ENCODE measurements at regions not wholly inside any gene's neighbourhood (a gene's known extent, or its start where the extent isn't known, plus 50 kb on each side); places are given as distances from the start of the nearest gene placed in this dataset.
"Not testable (repeated sequence)": the region's sequence is repeated elsewhere in the genome, so short reads cannot be mapped to it uniquely, and the experiment has no call there.

- no peak for DNase-seq
Observed at GRCh38 chr9:29043072-29043471, 1469.8 kb upstream of the C9orf72 start.

GRCh38 chr9:29044959-29045358, 1471.7 kb upstream of the C9orf72 start:
- no peak for DNase-seq

- DNase-seq: no peak
Observed at GRCh38 chr9:29060041-29060440, 1486.8 kb upstream of the C9orf72 start.

DNA sequence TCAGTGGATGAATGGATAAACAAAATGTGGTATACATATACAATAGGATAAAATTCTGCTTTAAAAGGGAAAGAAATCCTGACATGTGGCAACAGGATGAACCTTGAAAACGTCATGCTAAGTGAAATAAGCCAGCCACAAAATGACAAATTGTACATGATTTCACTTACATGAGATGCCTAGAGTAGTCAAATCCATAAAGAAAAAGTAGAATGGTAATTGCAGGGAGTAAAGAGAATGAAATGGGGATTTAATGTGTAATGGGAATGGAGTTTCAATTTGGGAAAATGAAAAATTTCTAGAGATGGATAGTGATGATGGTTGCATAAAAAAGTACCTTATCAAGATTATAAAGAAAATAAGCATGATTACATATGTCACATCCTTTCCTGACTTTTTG, 1489.2 kb upstream of the C9orf72 start:
- no peak for DNase-seq

- no peak for DNase-seq
Observed at GRCh38 chr9:29063031-29063430, 1489.8 kb upstream of the C9orf72 start.

- DNase-seq: no peak
Observed at GRCh38 chr9:29066141-29066640, 1492.9 kb upstream of the C9orf72 start.

DNA sequence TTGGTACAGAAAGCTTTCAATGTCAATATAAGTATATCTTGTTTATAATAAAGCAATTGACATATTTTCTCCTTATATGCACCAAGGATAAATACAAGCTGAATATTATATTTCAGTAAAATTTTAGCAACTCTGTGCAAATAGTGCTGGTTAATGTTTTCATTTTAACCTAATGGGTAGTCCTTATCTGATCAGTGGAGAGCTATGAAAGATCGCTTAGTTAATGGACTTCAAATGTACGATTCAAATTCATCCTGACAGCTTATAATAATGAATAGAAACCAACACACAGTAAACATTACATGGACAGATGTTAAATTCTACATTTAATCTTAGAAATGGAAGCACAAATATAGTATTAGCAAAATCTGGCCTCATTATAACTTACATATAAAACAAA, 1495.2 kb upstream of the C9orf72 start:
- no peak for DNase-seq

DNA sequence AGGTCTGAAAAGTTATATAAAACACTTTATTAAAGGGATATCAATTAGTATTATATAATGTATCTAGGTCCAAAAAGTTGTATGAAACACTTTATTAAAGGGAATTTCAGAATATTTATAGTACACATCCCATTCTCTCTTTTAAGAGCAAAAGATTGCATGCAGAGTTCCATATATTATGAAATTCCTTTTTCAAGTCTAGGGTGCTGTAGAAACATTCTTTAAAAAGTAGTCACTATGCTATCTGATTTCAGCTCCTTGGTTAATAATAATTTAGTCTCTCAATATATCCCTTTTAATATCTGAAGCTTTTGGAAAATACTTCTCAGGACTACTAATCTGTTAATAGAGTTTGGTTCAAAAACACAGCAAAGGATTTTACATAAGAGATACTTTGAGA, 1496.1 kb upstream of the C9orf72 start:
- no peak for DNase-seq

- no peak for DNase-seq
Observed at GRCh38 chr9:29078063-29078666, 1504.9 kb upstream of the C9orf72 start.

DNA sequence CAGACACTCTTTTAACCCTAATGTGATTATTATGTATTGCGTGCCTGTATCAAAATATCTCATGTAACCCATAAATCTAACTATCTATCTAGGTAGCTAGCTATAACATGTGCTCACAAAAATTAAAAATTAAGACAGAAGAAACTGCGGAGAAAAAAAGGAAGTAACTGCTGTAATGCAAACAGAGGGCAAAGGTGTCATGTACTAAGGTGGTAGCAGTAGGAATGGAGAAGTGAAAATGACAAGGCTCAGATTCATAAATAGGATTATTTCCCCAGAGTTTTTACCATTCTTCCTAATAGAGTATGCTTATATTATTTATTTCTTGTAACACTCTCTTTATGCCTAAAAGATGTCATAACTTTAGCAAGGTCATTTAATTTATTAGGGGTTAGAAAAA, 1527.5 kb upstream of the C9orf72 start:
- no peak for DNase-seq

- DNase-seq: not testable (repeated sequence)
Observed at GRCh38 chr9:29104166-29104565, 1530.9 kb upstream of the C9orf72 start.

GRCh38 chr9:29118555-29118954, 1545.3 kb upstream of the C9orf72 start:
- no peak for DNase-seq

DNA sequence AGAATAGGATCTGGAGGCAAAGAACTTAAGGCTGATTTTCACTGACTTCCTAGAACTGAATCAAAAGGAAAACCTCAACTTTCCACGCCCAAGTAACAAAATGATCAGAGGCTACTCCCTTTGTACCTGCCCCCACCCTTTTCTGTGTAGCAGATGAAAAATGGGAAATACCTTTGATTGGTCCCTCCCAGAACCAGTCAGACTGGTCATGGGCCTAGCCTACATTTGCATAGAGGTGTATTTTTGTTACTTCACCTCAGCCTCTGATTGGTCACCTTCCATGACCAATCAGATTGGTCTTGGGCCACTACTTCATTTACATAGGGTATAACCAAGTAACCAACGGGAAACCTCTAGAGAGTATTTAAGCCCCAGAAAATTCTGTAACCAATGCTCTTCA, 1553.5 kb upstream of the C9orf72 start:
- DNase-seq: no peak

DNA sequence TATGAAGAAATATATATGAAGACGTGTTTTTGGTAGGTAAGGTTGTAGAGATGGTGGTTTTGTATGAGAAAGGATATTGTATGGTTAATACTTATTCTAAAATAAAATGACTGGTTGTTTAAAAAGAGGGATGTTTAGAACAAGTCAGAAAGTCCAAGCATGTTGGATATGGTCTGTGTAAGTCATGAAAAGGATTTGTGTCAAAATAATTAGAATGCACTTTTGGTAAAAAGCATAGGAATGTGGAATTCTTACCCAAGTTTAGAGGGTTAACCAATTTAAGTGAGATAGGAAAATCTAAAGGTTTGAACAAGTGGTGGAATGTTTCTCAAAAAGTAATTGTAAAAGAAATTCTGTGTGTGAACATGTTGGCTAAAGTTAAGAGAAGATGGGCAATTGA, 1556.5 kb upstream of the C9orf72 start:
- no peak for DNase-seq

- no peak for DNase-seq
Observed at GRCh38 chr9:29144476-29144875, 1571.2 kb upstream of the C9orf72 start.

DNA sequence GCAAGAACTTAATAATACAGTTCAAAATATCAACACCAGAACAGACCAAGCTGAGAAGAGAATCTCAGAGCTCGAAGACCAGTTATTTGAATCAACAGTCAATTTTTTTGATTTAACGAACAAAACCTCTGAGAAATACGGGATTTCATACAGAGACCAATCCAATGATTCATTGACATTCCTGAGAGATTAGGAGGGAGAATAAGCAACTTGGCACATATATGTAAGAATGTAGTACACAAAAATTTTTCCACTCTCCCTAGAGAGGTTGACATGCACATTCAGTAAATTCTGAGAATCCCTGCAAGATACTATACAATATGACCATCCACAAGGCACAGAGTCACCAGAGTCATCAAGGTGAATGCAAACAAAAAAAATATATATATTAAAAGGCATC, 1577.3 kb upstream of the C9orf72 start:
- no peak for DNase-seq

DNA sequence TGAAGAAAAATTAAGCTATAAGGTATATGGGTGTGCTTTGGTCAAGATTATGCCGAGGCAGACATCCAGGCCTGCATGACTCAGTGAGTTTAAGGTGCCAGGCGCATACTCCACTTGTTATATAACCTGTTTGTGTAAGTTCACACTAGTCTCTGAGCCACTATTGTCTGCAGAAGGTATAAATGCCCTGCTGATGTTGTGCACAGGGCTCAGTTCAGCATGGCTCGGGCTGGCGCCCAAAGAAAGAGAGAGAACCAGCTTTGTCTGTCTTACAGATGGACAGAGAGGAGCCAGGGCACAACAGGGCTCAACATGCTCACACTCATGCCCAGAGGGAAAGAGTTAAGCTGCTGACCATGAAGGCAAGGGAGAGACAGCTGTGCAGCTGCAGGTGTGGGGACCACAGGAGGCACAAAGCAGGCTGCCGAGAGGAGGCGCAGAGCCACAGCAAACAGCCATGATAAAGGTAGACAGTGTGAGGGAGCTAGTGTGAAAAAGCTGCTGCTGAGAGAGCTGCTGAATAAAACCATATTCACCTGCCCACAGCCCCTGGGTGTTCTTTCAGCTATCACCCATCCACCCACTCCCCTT, 1587.6 kb upstream of the C9orf72 start:
- no peak for DNase-seq

- DNase-seq: no peak
Observed at GRCh38 chr9:29174136-29174535, 1600.9 kb upstream of the C9orf72 start.

- no peak for DNase-seq
Observed at GRCh38 chr9:29176231-29176630, 1603.0 kb upstream of the C9orf72 start.

DNA sequence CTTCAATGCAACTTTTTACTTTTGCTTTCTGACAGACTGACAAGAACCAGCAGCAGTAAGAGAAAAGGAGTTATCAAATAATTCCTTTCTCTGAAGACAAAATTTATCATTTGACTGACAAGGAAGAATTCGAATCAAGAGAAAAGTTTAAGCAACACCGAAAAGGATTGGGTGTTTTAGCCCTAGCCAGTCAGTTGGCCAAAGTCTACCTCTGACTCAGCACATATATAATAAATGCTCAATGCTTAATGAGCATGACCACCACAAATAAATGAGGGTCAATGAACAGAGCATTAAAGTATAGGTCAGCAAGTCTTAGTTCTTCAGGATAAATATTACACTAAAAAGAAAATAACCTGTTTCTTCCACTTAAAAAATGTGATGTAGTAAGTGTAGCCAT, 1603.5 kb upstream of the C9orf72 start:
- no peak for DNase-seq

GRCh38 chr9:29183971-29184370, 1610.7 kb upstream of the C9orf72 start:
- no peak for DNase-seq

DNA sequence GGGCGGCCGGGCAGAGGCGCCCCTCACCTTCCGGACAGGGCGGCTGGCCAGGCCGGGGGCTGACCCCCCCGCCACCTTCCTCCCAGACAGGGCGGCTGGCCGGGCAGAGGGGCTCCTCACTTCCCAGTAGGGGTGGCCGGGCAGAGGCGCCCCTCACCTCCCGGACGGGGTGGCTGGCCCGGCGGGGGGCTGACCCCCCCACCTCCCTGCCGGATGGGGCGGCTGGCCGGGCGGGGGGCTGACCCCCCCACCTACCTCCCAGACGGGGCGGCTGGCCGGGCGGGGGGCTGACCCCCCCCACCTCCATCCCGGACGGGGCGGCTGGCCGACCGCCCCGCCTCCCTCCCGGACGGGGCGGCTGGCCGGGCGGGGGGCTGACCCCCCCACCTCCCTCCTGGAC, 1615.5 kb upstream of the C9orf72 start:
- DNase-seq: not testable (repeated sequence)

DNA sequence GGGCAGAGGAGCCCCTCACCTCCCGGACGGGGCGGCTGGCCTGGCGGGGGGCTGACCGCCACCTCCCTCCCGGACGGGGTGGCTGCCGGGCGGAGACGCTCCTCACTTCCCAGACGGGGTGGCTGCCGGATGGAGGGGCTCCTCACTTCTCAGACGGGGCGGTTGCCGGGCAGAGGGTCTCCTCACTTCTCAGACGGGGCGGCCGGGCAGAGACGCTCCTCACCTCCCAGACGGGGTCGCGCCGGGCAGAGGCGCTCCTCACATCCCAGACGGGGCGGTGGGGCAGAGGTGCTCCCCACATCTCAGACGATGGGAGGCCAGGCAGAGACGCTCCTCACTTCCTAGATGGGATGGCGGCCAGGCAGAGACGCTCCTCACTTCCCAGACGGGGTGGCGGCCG, 1615.9 kb upstream of the C9orf72 start:
- DNase-seq: not testable (repeated sequence)

DNA sequence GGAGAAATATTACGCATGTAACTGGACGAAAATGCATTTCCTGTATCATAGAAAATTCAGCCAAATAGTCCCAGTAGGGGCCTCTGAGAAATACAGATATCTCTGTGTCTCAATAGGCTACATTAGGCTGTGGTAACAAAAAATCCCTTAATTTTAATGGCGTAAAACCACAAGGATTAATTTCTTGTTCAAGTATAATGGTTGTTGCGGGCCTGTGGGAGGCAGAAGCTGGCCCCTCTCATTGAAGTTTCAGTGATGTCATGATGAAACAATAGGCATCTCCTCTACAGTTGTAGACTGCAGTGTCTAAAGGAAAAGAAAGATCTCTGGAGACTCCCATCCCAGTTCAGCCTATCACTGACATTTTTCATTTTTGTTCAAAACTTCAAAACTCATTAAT, 1625.6 kb upstream of the C9orf72 start:
- no peak for DNase-seq

- DNase-seq: no peak
Observed at GRCh38 chr9:29199975-29200374, 1626.7 kb upstream of the C9orf72 start.

Data from CD4-positive, alpha-beta T cell treated with Interferon gamma for 1 hour (primary cell).